GM23338 (cell line): ENCODE measurements at regions not wholly inside any gene's neighbourhood (a gene's known extent, or its start where the extent isn't known, plus 50 kb on each side); places are given as distances from the start of the nearest gene placed in this dataset.

Experiments used
- ATAC-seq: fragments of 200-7000 bp; cut with Tn5 transposase; 3 replicates; pipeline ENCODE4 v1.9.1; 2020
- DNase-seq: peaks from one replicate; pipeline ENCODE4 v3.0.0-alpha.2; 2015; ENCODE audit warnings: low spot score
- H2AFZ ChIP-seq: fragments of 200-600 bp; sonication (generic); 2 replicates; pipeline ENCODE4 v1.8.0; 2016; ENCODE audit warnings: antibody characterized with exemption, mild to moderate bottlenecking, moderate library complexity
- H3F3A ChIP-seq: fragments of 200-600 bp; sonication (generic); replicated peaks from 2 replicates; pipeline ENCODE4 v1.8.0; 2017; ENCODE audit warnings: antibody characterized with exemption, mixed run types, low read depth
- H3K27ac ChIP-seq: fragments of 200-600 bp; sonication (generic); 2 replicates; pipeline ENCODE4 v1.6.1; 2016; ENCODE audit warnings: low read depth
- H3K27me3 ChIP-seq: fragments of 200-600 bp; sonication (generic); 2 replicates; pipeline ENCODE4 v1.8.0; 2016; ENCODE audit warnings: mild to moderate bottlenecking, mixed run types, moderate library complexity; ENCODE audit not compliant: insufficient read depth
- H3K36me3 ChIP-seq: fragments of 200-600 bp; sonication (generic); 2 replicates; pipeline ENCODE4 v1.8.0; 2016; ENCODE audit warnings: mild to moderate bottlenecking; ENCODE audit not compliant: insufficient read depth
- H3K4me1 ChIP-seq: fragments of 200-600 bp; sonication (generic); 2 replicates; pipeline ENCODE4 v1.8.0; 2016; ENCODE audit warnings: mild to moderate bottlenecking, moderate library complexity; ENCODE audit not compliant: insufficient read depth
- H3K4me2 ChIP-seq: fragments of 200-600 bp; sonication (generic); 2 replicates; pipeline ENCODE4 v1.7.1; 2017; ENCODE audit warnings: mixed run types
- H3K4me3 ChIP-seq: fragments of 200-600 bp; sonication (generic); 2 replicates; pipeline ENCODE4 v1.6.1; 2016; ENCODE audit warnings: mixed run types
- H3K79me2 ChIP-seq: fragments of 200-600 bp; sonication (generic); replicated peaks from 2 replicates; pipeline ENCODE4 v1.8.0; 2017; ENCODE audit warnings: mild to moderate bottlenecking; ENCODE audit not compliant: insufficient read depth
- H3K9me2 ChIP-seq: fragments of 200-600 bp; sonication (generic); 2 replicates; pipeline ENCODE4 v1.8.0; 2017; ENCODE audit not compliant: insufficient read depth
- H4K20me1 ChIP-seq: fragments of 200-600 bp; sonication (generic); replicated peaks from 2 replicates; pipeline ENCODE4 v1.8.0; 2017; ENCODE audit warnings: mild to moderate bottlenecking; ENCODE audit not compliant: insufficient read depth
- H3K27ac Mint-ChIP-seq: 2 replicates; pipeline ENCODE4 v1.8.0; 2020; ENCODE audit warnings: inconsistent platforms, mild to moderate bottlenecking, moderate library complexity, mixed read lengths
- H3K27me3 Mint-ChIP-seq: 3 replicates; pipeline ENCODE4 v1.8.0; 2022; ENCODE audit warnings: low read depth, mild to moderate bottlenecking, moderate library complexity, mixed read lengths, inconsistent platforms; ENCODE audit not compliant: insufficient read depth, poor library complexity
- H3K36me3 Mint-ChIP-seq: 3 replicates; pipeline ENCODE4 v1.8.0; 2021; ENCODE audit warnings: low read depth, mild to moderate bottlenecking, inconsistent platforms, moderate library complexity, mixed read lengths
- H3K4me1 Mint-ChIP-seq: 3 replicates; pipeline ENCODE4 v1.8.0; 2020; ENCODE audit warnings: mild to moderate bottlenecking, inconsistent platforms, mixed read lengths
- H3K4me3 Mint-ChIP-seq: 3 replicates; pipeline ENCODE4 v1.8.0; 2021; ENCODE audit warnings: moderate library complexity, mild to moderate bottlenecking, inconsistent platforms, mixed read lengths
- H3K9me3 Mint-ChIP-seq: 3 replicates; pipeline ENCODE4 v1.8.0; 2020; ENCODE audit warnings: moderate library complexity, mild to moderate bottlenecking, inconsistent platforms, mixed read lengths
- CREB1 ChIP-seq: fragments of 250-450 bp; sonication (Bioruptor Pico); IDR thresholded peaks from 2 replicates; pipeline ENCODE4 v1.5.0; 2020; ENCODE audit warnings: low read depth, mild to moderate bottlenecking, moderate library complexity
- CTCF ChIP-seq, 2 experiments: fragments of 200-600 bp in 1 of 2; sonication (generic) in 1 of 2; conservative IDR thresholded peaks; 2 replicates each; pipeline versions ENCODE4 v1.5.1 to v1.6.1; 2016 to 2017; ENCODE audit warnings: antibody characterized with exemption in 2 of 2, low read depth in 2 of 2, mild to moderate bottlenecking in 2 of 2, moderate library complexity in 1 of 2
- ETS1 ChIP-seq: IDR thresholded peaks from 2 replicates; pipeline ENCODE4 v1.6.1; 2016; ENCODE audit warnings: antibody characterized with exemption
- EZH2 ChIP-seq: fragments of 200-600 bp; sonication (generic); IDR thresholded peaks from one replicate; pipeline ENCODE4 v1.8.0; 2017; ENCODE audit warnings: antibody characterized with exemption, mild to moderate bottlenecking, low read depth; ENCODE audit not compliant: unreplicated experiment
- EZH2phosphoT487 ChIP-seq: fragments of 200-600 bp; sonication (generic); IDR thresholded peaks from one replicate; pipeline ENCODE4 v1.8.1; 2018; ENCODE audit warnings: antibody characterized with exemption; ENCODE audit not compliant: unreplicated experiment
- JUNB ChIP-seq: IDR thresholded peaks from one replicate; pipeline ENCODE4 v1.6.1; 2016; ENCODE audit warnings: antibody characterized with exemption; ENCODE audit not compliant: unreplicated experiment
- NANOG ChIP-seq: IDR thresholded peaks from 2 replicates; pipeline ENCODE4 v1.6.1; 2016; ENCODE audit warnings: antibody characterized with exemption, borderline replicate concordance
- POLR2AphosphoS5 ChIP-seq: IDR thresholded peaks from 2 replicates; pipeline ENCODE4 v1.6.1; 2016; ENCODE audit warnings: antibody characterized with exemption, low read depth
- REST ChIP-seq: IDR thresholded peaks from one replicate; pipeline ENCODE4 v1.6.1; 2018; ENCODE audit warnings: antibody characterized with exemption; ENCODE audit not compliant: unreplicated experiment
- STAT1 ChIP-seq: IDR thresholded peaks from one replicate; pipeline ENCODE4 v1.6.1; 2016; ENCODE audit warnings: antibody characterized with exemption; ENCODE audit not compliant: unreplicated experiment
- ZNF114 ChIP-seq: fragments of 250-450 bp; sonication (Bioruptor Pico); IDR thresholded peaks from 2 replicates; pipeline ENCODE4 v1.5.0; 2020; ENCODE audit warnings: mild to moderate bottlenecking, moderate library complexity
- ZNF331 ChIP-seq: fragments of 250-450 bp; sonication (Bioruptor Pico); IDR thresholded peaks from 2 replicates; pipeline ENCODE4 v1.5.0; 2020; ENCODE audit warnings: low read depth, mild to moderate bottlenecking, moderate library complexity
- ZNF462 ChIP-seq: fragments of 250-450 bp; sonication (Bioruptor Pico); IDR thresholded peaks from 2 replicates; pipeline ENCODE4 v1.5.0; 2020; ENCODE audit warnings: mild to moderate bottlenecking, moderate library complexity

DNA sequence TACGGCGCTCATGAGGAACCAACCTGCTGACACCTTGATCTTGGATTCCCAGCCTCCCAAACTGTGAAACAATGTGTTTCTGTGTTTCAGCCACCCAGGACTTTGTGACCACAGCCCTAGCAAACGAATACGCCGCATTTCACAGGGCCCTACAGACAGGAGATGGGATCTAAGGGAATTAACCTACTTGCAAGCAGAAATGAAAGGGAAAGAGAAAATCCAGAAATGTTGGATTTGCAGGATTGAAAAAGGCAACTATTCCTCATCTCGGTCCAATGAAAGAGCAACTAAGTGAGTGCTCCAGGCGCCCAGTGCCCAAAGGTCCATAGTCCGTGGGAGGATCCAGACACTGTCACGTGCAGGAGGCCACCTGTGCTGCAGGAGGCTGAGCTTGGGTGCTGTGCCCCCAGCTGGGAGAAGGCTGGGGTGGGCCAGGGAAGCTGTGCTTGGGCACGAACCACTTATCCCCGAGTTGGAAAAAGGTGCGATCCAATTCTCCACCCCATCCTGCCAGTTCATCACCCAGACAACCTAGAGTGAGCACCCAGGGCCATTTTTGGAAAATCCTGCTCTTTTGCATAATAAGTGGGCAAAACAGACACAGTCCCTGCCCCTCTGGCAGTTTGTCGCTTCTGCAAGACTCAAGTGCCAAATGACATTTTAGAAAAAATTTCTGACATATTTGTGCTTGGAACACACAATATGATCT is 177.9 kb downstream of the C9orf50 start:
- no peak overlapping the region for H3K27ac ChIP-seq
- no peaks in the 10 kb centered on the region for H3K79me2 ChIP-seq
- peaks cover 48% of the 10 kb centered on the region for H3K27me3 ChIP-seq
- Mint-ChIP-seq H3K4me3 (no peak overlapping the region), H3K27ac (no peak overlapping the region), H3K36me3 (no peaks in the 10 kb centered on the region), H3K9me3 (peaks cover 6% of the 10 kb centered on the region; the same call in 2 of the 3 replicates), H3K27me3 (peaks cover 51% of the 10 kb centered on the region), H3K4me1 (peaks cover 23% of the 10 kb centered on the region)
- H3K36me3 ChIP-seq: no peaks in the 10 kb centered on the region
- H3K4me2 ChIP-seq: no peak overlapping the region
- no peaks in the 10 kb centered on the region for H3K9me2 ChIP-seq
- H4K20me1 ChIP-seq: no peaks in the 10 kb centered on the region
- ATAC-seq (no peak), DNase-seq (no peak)
- no peak overlapping the region for H2AFZ ChIP-seq
- 0 out of 2 replicates have a peak, but pooled peaks cover 2% of the 10 kb centered on the region for H3F3A ChIP-seq
- TF ChIP-seq CTCF (conservative IDR thresholded peaks at IDR 0.05; ENCODE audit: low read depth in 2 of 2): no peak
- TF ChIP-seq CREB1 (CRISPR knock-in tag): no peak
- no peak for TF ChIP-seq ETS1
- no peak for TF ChIP-seq ZNF331
- no peak for TF ChIP-seq POLR2AphosphoS5
- no peak for TF ChIP-seq EZH2phosphoT487
- no peak for TF ChIP-seq ZNF114 (CRISPR knock-in tag)
- no peak for TF ChIP-seq EZH2
- TF ChIP-seq REST: no peak
- TF ChIP-seq STAT1: no peak
- TF ChIP-seq NANOG: no peak
- TF ChIP-seq ZNF462 (CRISPR knock-in tag): no peak
- TF ChIP-seq JUNB: no peak
- H3K4me3 ChIP-seq: no peak overlapping the region
- peaks cover 6% of the 10 kb centered on the region; the same call in 1 of the 2 replicates for H3K4me1 ChIP-seq
